IMR-90 (cell line): ENCODE measurements at regions not wholly inside any gene's neighbourhood (a gene's known extent, or its start where the extent isn't known, plus 50 kb on each side); places are given as distances from the start of the nearest gene placed in this dataset.
"Not testable (repeated sequence)": the region's sequence is repeated elsewhere in the genome, so short reads cannot be mapped to it uniquely, and the experiment has no call there.

Experiments
- ATAC-seq: fragments of 200-7000 bp; cut with Tn5 transposase; 2 replicates; pipeline ENCODE4 v1.9.1; 2020; ENCODE audit warnings: low read depth, mild to moderate bottlenecking, moderate library complexity
- BruUV-seq: library from RNA; stranded (reverse); fragments of 400-500 nt; replicated peaks from 2 replicates; lab custom pipeline; 2021; lab: Mats Ljungman, UMichigan
- CTCF ChIA-PET: fragments of 300-600 bp; formaldehyde crosslinking; extraction: SDS; loops from one replicate; lab custom pipeline; 2021; ENCODE audit warnings: antibody characterized with exemption; lab: Yijun Ruan, JAX
- POLR2A ChIA-PET: fragments of 300-600 bp; sonication (Branson Sonifier 250); formaldehyde crosslinking; loops from one replicate; lab custom pipeline; 2022; ENCODE audit warnings: antibody characterized with exemption; ENCODE audit not compliant: unreplicated experiment; lab: Charles Lee
- DNase-seq: peaks from one replicate; pipeline ENCODE4 v3.0.0; 2013
- H2AFZ ChIP-seq: replicated peaks from 2 replicates; pipeline ENCODE3; 2013; ENCODE audit warnings: low read length, mild to moderate bottlenecking; ENCODE audit not compliant: poor library complexity
- H2AK5ac ChIP-seq: 2 replicates; pipeline ENCODE4 v1.6.1; 2013; ENCODE audit warnings: low read depth, low read length, inconsistent platforms
- H2AK9ac ChIP-seq: replicated peaks from 2 replicates; pipeline ENCODE3; 2013; ENCODE audit warnings: mild to moderate bottlenecking, low read depth, low read length, moderate library complexity; ENCODE audit not compliant: poor library complexity
- H2BK120ac ChIP-seq: 2 replicates; pipeline ENCODE4 v1.6.1; 2013; ENCODE audit warnings: low read depth, low read length, inconsistent platforms
- H2BK15ac ChIP-seq: 3 replicates; pipeline ENCODE4 v1.6.1; 2013; ENCODE audit warnings: low read depth, low read length, inconsistent platforms
- H2BK20ac ChIP-seq: 2 replicates; pipeline ENCODE4 v1.6.1; 2013; ENCODE audit warnings: low read depth, mild to moderate bottlenecking, inconsistent platforms, low read length, moderate library complexity
- H2BK5ac ChIP-seq: 2 replicates; pipeline ENCODE4 v1.6.1; 2013; ENCODE audit warnings: mild to moderate bottlenecking, low read depth, low read length, inconsistent platforms; ENCODE audit not compliant: poor library complexity, severe bottlenecking
- H3K14ac ChIP-seq: replicated peaks from 2 replicates; pipeline ENCODE4 v1.6.1; 2013; ENCODE audit warnings: low read depth, low read length, inconsistent platforms
- H3K18ac ChIP-seq: 2 replicates; pipeline ENCODE4 v1.6.1; 2013; ENCODE audit warnings: low read depth, low read length, control low read depth
- H3K23ac ChIP-seq: 2 replicates; pipeline ENCODE4 v1.6.1; 2013; ENCODE audit warnings: low read depth, low read length, inconsistent platforms
- H3K27ac ChIP-seq: 2 replicates; pipeline ENCODE4 v1.5.1; 2013; ENCODE audit warnings: mild to moderate bottlenecking, control low read depth, low read length; ENCODE audit not compliant: insufficient read depth
- H3K27me3 ChIP-seq: 2 replicates; pipeline ENCODE4 v1.6.1; 2013; ENCODE audit warnings: low read length; ENCODE audit not compliant: control insufficient read depth, insufficient read depth
- H3K36me3 ChIP-seq: 2 replicates; pipeline ENCODE4 v1.6.1; 2013; ENCODE audit warnings: low read length, mixed read lengths; ENCODE audit not compliant: control insufficient read depth, insufficient read depth
- H3K4ac ChIP-seq: 2 replicates; pipeline ENCODE4 v1.6.1; 2013; ENCODE audit warnings: low read depth, low read length, inconsistent platforms
- H3K4me1 ChIP-seq: 2 replicates; pipeline ENCODE4 v1.6.1; 2013; ENCODE audit warnings: low read length, mixed read lengths; ENCODE audit not compliant: control insufficient read depth, insufficient read depth
- H3K4me2 ChIP-seq: 2 replicates; pipeline ENCODE4 v1.6.1; 2013; ENCODE audit warnings: low read depth, mild to moderate bottlenecking, control low read depth, low read length, moderate library complexity
- H3K4me3 ChIP-seq: 2 replicates; pipeline ENCODE4 v1.5.1; 2013; ENCODE audit warnings: low read depth, mild to moderate bottlenecking, control low read depth, low read length, moderate library complexity; ENCODE audit not compliant: insufficient read depth
- H3K56ac ChIP-seq: 2 replicates; pipeline ENCODE4 v1.6.1; 2013; ENCODE audit warnings: low read length, inconsistent platforms; ENCODE audit not compliant: insufficient read depth; ENCODE audit errors: extremely low read depth
- H3K79me1 ChIP-seq, 2 experiments: 2 replicates each; pipeline ENCODE4 v1.6.1; 2013; ENCODE audit warnings: low read length in 2 of 2, inconsistent platforms in 1 of 2, low read depth in 1 of 2
- H3K9ac ChIP-seq: 2 replicates; pipeline ENCODE4 v1.6.1; 2013; ENCODE audit warnings: low read depth, low read length, control low read depth
- H3K9me1 ChIP-seq: 2 replicates; pipeline ENCODE4 v1.6.1; 2013; ENCODE audit warnings: low read length, inconsistent platforms; ENCODE audit not compliant: insufficient read depth
- H3K9me3 ChIP-seq: 2 replicates; pipeline ENCODE4 v1.6.1; 2013; ENCODE audit warnings: low read length; ENCODE audit not compliant: control insufficient read depth, insufficient read depth
- H4K20me1 ChIP-seq: 2 replicates; pipeline ENCODE4 v1.6.1; 2013; ENCODE audit warnings: low read length, inconsistent platforms; ENCODE audit not compliant: insufficient read depth
- H4K5ac ChIP-seq: 2 replicates; pipeline ENCODE4 v1.6.1; 2013; ENCODE audit warnings: mild to moderate bottlenecking, low read depth, low read length, control low read depth
- H4K8ac ChIP-seq, 2 experiments: 2 replicates each; pipeline ENCODE4 v1.6.1; 2013; ENCODE audit warnings: low read depth in 2 of 2, low read length in 2 of 2, control low read depth in 1 of 2, inconsistent platforms in 1 of 2
- H4K91ac ChIP-seq: 2 replicates; pipeline ENCODE4 v1.6.1; 2013; ENCODE audit warnings: low read depth, low read length, inconsistent platforms; ENCODE audit not compliant: insufficient read depth
- WGBS, 2 experiments: methylation state at CpG; one replicate each; pipeline versions ENCODE4 v1.1.5 to v1.1.7; 2013; ENCODE audit warnings: missing lambda C conversion rate in 2 of 2; ENCODE audit not compliant: insufficient read length in 1 of 2; ENCODE audit errors: extremely low coverage in 2 of 2; 5-methylcytosine and 5-hydroxymethylcytosine counted together
- dilution Hi-C: fragments of 300-500 bp; cut with HindIII; formaldehyde crosslinking; loops from one replicate; pipeline ENCODE4 v1.14.3; 2018; ENCODE audit warnings: low sequenced_read_pairs; ENCODE audit not compliant: unreplicated experiment
- in situ Hi-C: fragments of 300-500 bp; cut with MboI; formaldehyde crosslinking; loops from 3 replicates; pipeline ENCODE4 v1.14.3; 2019; ENCODE audit warnings: low sequenced_read_pairs, inconsistent platforms, mixed read lengths
- intact Hi-C: fragments of 100-400 bp; cut with micrococcal nuclease; formaldehyde crosslinking; loops from 2 replicates; pipeline ENCODE4 v1.10.0; 2022

DNA sequence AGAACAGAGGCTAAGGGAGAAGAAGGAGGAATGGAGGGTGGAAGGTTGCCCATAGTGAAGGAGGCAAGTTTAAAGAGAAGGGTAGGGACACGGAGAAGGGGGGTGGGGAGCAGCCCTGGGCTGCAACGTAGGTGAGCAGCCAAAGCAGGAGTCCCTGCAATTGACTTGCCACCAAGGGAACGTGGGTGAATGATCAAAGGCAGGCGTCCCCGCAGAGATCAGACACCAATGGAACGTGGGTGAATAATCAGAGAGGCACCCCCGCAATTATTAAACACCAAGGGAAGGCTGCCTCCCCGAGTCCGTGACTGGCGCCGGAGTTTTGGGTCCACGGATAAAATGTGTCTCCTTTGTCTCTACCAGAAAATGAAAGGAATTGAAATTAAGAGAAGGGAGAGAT, 1103.5 kb downstream of the OLFM4 start:
- H4K5ac ChIP-seq, dilution Hi-C loops, H3K27ac ChIP-seq, H3K56ac ChIP-seq, DNase-seq, H2AFZ ChIP-seq, H2AK9ac ChIP-seq, H2BK120ac ChIP-seq, H2BK20ac ChIP-seq, H3K9me1 ChIP-seq, H2AK5ac ChIP-seq, H3K27me3 ChIP-seq, in situ Hi-C loops, H3K4me1 ChIP-seq, H3K9ac ChIP-seq, H3K23ac ChIP-seq, H3K36me3 ChIP-seq, BruUV-seq, H2BK5ac ChIP-seq, ATAC-seq, H3K4me3 ChIP-seq, H2BK15ac ChIP-seq, intact Hi-C loops, H4K8ac ChIP-seq, H3K79me1 ChIP-seq, CTCF ChIA-PET, H3K9me3 ChIP-seq, H3K18ac ChIP-seq, H4K91ac ChIP-seq, H3K4me2 ChIP-seq, POLR2A ChIA-PET, H3K14ac ChIP-seq, H3K4ac ChIP-seq, H4K20me1 ChIP-seq: not testable (repeated sequence)
- no CpG with 5 or more reads among the region's 12 CpGs for WGBS, 2 experiments

DNA sequence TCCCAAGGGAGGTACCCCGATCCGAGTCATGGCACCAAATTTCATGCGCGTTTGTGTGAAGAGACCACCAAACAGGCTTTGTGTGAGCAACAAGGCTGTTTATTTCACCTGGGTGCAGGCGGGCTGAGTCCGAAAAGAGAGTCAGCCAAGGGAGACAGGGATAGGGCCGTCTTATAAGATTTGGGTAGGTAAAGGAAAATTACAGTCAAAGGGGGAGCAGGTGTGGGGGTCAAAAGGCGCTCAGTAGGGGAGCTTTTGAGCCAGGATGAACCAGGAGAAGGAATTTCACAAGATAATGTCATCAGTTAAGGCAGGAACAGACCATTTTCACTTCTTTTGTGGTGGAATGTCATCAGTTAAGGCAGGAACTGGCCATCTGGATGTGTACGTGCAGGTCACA, 1104.1 kb downstream of the OLFM4 start:
- H3K4me2 ChIP-seq, DNase-seq, intact Hi-C loops, H3K9me1 ChIP-seq, H3K18ac ChIP-seq, BruUV-seq, H3K36me3 ChIP-seq, H3K4me3 ChIP-seq, H3K27me3 ChIP-seq, H4K5ac ChIP-seq, POLR2A ChIA-PET, H3K4ac ChIP-seq, H3K23ac ChIP-seq, H3K56ac ChIP-seq, H2BK15ac ChIP-seq, H3K9me3 ChIP-seq, H2AK5ac ChIP-seq, H2AK9ac ChIP-seq, H3K4me1 ChIP-seq, H4K20me1 ChIP-seq, H2BK20ac ChIP-seq, H2AFZ ChIP-seq, in situ Hi-C loops, dilution Hi-C loops, H4K8ac ChIP-seq, H3K27ac ChIP-seq, H3K9ac ChIP-seq, H3K79me1 ChIP-seq, H2BK120ac ChIP-seq, H2BK5ac ChIP-seq, H4K91ac ChIP-seq, ATAC-seq, H3K14ac ChIP-seq, CTCF ChIA-PET: not testable (repeated sequence)
- 43% methylated on average over 1 of the region's 9 CpGs; no CpG with 5 or more reads in 1 of the 2 experiments for WGBS, 2 experiments
